ENCODE measurements at regions not wholly inside any gene's neighbourhood (a gene's known extent, or its start where the extent isn't known, plus 50 kb on each side); places are given as distances from the start of the nearest gene placed in this dataset.

- no peak for TF ChIP-seq GATA3 (IDR thresholded peaks at IDR 0.05; ENCODE audit: low read depth, low read length)
- TF ChIP-seq GATA2 (IDR thresholded peaks at IDR 0.05; ENCODE audit: low read depth, low read length) = no peak
These were observed 211.4 kb downstream of the KCNRG start for GRCh38 chr13:50226515-50227155.

All from SH-SY5Y (cell line).